ENCODE measurements at regions not wholly inside any gene's neighbourhood (a gene's known extent, or its start where the extent isn't known, plus 50 kb on each side); places are given as distances from the start of the nearest gene placed in this dataset.
A peak's percentile ranks its signal among the peaks of the same experiment; 100 is the strongest.

- TF ChIP-seq SMC3 (IDR thresholded peaks at IDR 0.05; ENCODE audit: low read length) (peak; percentile 25; the same call in 1 of the 2 replicates), MYNN (CRISPR knock-in tag; IDR thresholded peaks at IDR 0.05; ENCODE audit: low read depth) (no peak), ZNF609 (CRISPR knock-in tag; IDR thresholded peaks at IDR 0.05; ENCODE audit: borderline replicate concordance) (peak; percentile 73; the same call in 1 of the 2 replicates), TOE1 (CRISPR knock-in tag; IDR thresholded peaks at IDR 0.05) (0 out of 2 replicates have a peak, but pooled peaks have one; percentile 27), NFIC (IDR thresholded peaks at IDR 0.05; ENCODE audit: low read length) (peak; percentile 96), HOXD1 (CRISPR knock-in tag; IDR thresholded peaks at IDR 0.05) (0 out of 2 replicates have a peak, but pooled peaks have one; percentile 47), ZNF747 (CRISPR knock-in tag; IDR thresholded peaks at IDR 0.05; ENCODE audit: borderline replicate concordance) (no peak), ZBTB20 (CRISPR knock-in tag; IDR thresholded peaks at IDR 0.05; ENCODE audit: borderline replicate concordance, low read depth) (peak; percentile 79; the same call in 1 of the 2 replicates), ZNF251 (CRISPR knock-in tag; IDR thresholded peaks at IDR 0.05) (no peak), ZBTB7A (CRISPR knock-in tag; IDR thresholded peaks at IDR 0.05) (no peak), HMG20A (CRISPR knock-in tag; IDR thresholded peaks at IDR 0.05; ENCODE audit: borderline replicate concordance) (peak; percentile 60; the same call in 1 of the 2 replicates), KDM6A (CRISPR knock-in tag; IDR thresholded peaks at IDR 0.05; ENCODE audit: low read depth) (0 out of 2 replicates have a peak, but pooled peaks have one; percentile 48)
- TF ChIP-seq, protein P1, sequence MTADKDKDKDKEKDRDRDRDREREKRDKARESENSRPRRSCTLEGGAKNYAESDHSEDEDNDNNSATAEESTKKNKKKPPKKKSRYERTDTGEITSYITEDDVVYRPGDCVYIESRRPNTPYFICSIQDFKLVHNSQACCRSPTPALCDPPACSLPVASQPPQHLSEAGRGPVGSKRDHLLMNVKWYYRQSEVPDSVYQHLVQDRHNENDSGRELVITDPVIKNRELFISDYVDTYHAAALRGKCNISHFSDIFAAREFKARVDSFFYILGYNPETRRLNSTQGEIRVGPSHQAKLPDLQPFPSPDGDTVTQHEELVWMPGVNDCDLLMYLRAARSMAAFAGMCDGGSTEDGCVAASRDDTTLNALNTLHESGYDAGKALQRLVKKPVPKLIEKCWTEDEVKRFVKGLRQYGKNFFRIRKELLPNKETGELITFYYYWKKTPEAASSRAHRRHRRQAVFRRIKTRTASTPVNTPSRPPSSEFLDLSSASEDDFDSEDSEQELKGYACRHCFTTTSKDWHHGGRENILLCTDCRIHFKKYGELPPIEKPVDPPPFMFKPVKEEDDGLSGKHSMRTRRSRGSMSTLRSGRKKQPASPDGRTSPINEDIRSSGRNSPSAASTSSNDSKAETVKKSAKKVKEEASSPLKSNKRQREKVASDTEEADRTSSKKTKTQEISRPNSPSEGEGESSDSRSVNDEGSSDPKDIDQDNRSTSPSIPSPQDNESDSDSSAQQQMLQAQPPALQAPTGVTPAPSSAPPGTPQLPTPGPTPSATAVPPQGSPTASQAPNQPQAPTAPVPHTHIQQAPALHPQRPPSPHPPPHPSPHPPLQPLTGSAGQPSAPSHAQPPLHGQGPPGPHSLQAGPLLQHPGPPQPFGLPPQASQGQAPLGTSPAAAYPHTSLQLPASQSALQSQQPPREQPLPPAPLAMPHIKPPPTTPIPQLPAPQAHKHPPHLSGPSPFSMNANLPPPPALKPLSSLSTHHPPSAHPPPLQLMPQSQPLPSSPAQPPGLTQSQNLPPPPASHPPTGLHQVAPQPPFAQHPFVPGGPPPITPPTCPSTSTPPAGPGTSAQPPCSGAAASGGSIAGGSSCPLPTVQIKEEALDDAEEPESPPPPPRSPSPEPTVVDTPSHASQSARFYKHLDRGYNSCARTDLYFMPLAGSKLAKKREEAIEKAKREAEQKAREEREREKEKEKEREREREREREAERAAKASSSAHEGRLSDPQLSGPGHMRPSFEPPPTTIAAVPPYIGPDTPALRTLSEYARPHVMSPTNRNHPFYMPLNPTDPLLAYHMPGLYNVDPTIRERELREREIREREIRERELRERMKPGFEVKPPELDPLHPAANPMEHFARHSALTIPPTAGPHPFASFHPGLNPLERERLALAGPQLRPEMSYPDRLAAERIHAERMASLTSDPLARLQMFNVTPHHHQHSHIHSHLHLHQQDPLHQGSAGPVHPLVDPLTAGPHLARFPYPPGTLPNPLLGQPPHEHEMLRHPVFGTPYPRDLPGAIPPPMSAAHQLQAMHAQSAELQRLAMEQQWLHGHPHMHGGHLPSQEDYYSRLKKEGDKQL (CRISPR knock-in tag; IDR thresholded peaks at IDR 0.05; ENCODE audit: low read depth): peak; percentile 54; the same call in 1 of the 2 replicates
- TF ChIP-seq, protein P2, sequence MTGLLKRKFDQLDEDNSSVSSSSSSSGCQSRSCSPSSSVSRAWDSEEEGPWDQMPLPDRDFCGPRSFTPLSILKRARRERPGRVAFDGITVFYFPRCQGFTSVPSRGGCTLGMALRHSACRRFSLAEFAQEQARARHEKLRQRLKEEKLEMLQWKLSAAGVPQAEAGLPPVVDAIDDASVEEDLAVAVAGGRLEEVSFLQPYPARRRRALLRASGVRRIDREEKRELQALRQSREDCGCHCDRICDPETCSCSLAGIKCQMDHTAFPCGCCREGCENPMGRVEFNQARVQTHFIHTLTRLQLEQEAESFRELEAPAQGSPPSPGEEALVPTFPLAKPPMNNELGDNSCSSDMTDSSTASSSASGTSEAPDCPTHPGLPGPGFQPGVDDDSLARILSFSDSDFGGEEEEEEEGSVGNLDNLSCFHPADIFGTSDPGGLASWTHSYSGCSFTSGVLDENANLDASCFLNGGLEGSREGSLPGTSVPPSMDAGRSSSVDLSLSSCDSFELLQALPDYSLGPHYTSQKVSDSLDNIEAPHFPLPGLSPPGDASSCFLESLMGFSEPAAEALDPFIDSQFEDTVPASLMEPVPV (CRISPR knock-in tag; IDR thresholded peaks at IDR 0.05): 0 out of 2 replicates have a peak, but pooled peaks have one; percentile 32
- TF ChIP-seq, protein P3, sequence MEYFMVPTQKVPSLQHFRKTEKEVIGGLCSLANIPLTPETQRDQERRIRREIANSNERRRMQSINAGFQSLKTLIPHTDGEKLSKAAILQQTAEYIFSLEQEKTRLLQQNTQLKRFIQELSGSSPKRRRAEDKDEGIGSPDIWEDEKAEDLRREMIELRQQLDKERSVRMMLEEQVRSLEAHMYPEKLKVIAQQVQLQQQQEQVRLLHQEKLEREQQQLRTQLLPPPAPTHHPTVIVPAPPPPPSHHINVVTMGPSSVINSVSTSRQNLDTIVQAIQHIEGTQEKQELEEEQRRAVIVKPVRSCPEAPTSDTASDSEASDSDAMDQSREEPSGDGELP (IDR thresholded peaks at IDR 0.05; ENCODE audit: borderline replicate concordance, low read depth): peak; percentile 10; the same call in 1 of the 2 replicates
These were observed 58.6 kb upstream of the ALB start (continued) for GRCh38 chr4:73345399-73345975.
